ENCODE measurements at regions not wholly inside any gene's neighbourhood (a gene's known extent, or its start where the extent isn't known, plus 50 kb on each side); places are given as distances from the start of the nearest gene placed in this dataset.

DNA sequence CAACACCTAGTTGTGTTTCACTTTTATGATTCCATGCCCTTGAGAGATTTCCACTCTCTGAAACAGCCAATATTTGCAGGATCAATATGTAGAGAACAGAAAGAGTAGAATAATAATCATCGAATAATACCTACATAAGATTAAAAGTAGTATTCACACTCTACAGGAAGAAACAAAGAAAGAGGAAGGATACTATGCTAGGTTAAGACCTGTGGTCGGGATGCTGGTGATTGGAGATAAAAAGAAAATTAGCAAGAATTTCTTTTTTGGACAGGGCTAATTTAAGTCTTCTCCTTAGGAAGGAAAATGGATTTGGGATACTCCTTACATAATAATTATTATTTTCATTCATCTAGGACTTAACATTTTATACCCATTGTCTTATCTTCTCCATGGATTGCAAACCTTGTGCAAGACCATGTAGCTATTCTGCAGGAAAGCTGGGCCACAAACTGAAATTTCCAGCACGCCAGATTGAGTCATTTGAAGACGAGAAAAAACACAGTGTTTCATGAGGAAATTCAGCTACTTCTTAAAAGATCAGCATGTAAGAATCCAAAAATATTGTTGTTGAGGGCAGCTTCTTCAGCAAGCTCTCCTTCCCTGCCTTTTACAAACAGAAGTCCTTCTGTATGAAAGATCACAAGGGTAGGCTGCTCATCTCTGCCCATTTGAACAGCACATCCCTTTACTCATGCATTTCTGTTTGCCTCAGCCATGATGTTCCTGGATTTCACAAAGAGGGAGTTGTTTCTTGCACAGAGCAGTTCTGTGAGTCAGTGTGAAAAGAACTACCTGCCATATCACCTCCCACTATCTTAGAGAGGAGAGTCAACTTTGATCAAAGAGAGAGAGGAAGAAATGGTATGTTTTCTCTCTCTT, 90.7 kb downstream of the FAM76B start:
- peak overlapping the region; percentile 67 for H3K27ac Mint-ChIP-seq (ENCODE audit: unreplicated experiment)
- no peaks in the 10 kb centered on the region for H3K36me3 Mint-ChIP-seq (ENCODE audit: low read depth)
- TF ChIP-seq, protein P1, sequence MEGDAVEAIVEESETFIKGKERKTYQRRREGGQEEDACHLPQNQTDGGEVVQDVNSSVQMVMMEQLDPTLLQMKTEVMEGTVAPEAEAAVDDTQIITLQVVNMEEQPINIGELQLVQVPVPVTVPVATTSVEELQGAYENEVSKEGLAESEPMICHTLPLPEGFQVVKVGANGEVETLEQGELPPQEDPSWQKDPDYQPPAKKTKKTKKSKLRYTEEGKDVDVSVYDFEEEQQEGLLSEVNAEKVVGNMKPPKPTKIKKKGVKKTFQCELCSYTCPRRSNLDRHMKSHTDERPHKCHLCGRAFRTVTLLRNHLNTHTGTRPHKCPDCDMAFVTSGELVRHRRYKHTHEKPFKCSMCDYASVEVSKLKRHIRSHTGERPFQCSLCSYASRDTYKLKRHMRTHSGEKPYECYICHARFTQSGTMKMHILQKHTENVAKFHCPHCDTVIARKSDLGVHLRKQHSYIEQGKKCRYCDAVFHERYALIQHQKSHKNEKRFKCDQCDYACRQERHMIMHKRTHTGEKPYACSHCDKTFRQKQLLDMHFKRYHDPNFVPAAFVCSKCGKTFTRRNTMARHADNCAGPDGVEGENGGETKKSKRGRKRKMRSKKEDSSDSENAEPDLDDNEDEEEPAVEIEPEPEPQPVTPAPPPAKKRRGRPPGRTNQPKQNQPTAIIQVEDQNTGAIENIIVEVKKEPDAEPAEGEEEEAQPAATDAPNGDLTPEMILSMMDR (IDR thresholded peaks at IDR 0.05), result no peak
- no peak overlapping the region for H3K4me3 Mint-ChIP-seq (ENCODE audit: unreplicated experiment)
- no peaks in the 10 kb centered on the region for H3K9me3 Mint-ChIP-seq (ENCODE audit: low read depth)
- DNase-seq (ENCODE audit: low spot score), result no peak
- no peaks in the 10 kb centered on the region for H3K27me3 Mint-ChIP-seq (ENCODE audit: low read depth)
- H3K4me1 Mint-ChIP-seq (ENCODE audit: low read depth), result peaks cover 44% of the 10 kb centered on the region

DNA sequence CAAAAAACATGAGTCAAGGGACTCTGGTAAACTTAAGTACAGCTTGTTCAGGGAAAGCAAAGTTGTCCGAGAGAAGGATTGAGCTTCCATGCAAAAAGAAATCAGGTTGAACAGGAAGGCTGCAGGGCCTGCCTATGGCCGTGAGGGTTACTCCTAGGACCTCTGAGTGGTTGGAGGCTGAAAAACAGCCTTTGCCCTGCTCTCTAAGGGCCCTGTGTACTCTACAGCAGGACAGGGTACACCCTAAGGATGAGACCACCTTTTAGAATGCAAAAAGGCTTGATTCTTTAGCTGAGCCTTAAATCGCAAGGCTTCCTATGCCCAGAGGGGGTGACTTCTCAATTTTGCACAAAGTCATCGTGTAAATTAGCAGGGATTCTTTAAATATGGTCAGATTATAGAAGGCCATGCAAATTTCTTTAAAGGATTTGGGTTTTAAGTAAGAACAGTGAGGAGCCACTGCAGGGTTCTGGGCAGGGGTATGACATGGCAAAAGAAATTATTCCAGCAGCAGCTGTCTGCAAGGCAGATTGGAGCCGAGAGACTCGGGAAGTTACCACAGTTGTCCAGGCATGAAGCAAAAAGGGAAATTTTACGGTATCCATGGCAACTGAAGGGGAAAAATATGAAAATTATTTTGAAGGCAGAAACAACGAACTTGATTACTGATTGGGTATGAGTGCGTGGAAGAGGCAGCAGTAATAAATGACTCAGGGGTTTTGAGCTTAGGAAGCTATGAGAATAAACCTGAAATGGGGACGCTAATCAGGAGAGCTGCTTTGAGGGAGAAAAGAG, 91.8 kb downstream of the FAM76B start:
- TF ChIP-seq, protein P1 (IDR thresholded peaks at IDR 0.05), result no peak
- DNase-seq (ENCODE audit: low spot score), result no peak
- no peaks in the 10 kb centered on the region for H3K36me3 Mint-ChIP-seq (ENCODE audit: low read depth)
- H3K27ac Mint-ChIP-seq (ENCODE audit: unreplicated experiment), result no peak overlapping the region
- H3K4me3 Mint-ChIP-seq (ENCODE audit: unreplicated experiment), result no peak overlapping the region
- H3K27me3 Mint-ChIP-seq (ENCODE audit: low read depth), result no peaks in the 10 kb centered on the region
- no peaks in the 10 kb centered on the region for H3K9me3 Mint-ChIP-seq (ENCODE audit: low read depth)
- H3K4me1 Mint-ChIP-seq (ENCODE audit: low read depth), result peaks cover 44% of the 10 kb centered on the region

DNA sequence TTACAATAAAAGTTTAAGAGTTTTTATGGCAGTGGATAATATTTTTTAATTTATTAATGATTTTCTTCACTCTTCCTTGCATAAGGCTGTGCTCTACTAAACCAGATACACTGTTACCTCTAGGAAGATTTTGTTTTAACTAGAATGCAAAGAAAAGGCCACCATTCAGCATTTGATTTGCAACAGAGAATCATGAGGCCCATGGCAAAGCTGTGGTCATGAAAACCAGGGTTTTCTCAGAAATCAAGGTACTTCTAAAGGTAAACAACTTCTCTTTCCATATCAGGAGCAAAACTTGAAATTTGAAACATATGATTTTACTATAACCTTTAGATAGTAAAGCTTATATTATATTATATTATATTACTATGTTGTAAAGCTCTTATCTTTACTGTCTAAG, 94.4 kb downstream of the FAM76B start:
- Mint-ChIP-seq H3K9me3 (ENCODE audit: low read depth) (no peaks in the 10 kb centered on the region), H3K36me3 (ENCODE audit: low read depth) (no peaks in the 10 kb centered on the region), H3K4me3 (ENCODE audit: unreplicated experiment) (no peak overlapping the region), H3K4me1 (ENCODE audit: low read depth) (peaks cover 30% of the 10 kb centered on the region), H3K27me3 (ENCODE audit: low read depth) (no peaks in the 10 kb centered on the region), H3K27ac (ENCODE audit: unreplicated experiment) (no peak overlapping the region)
- TF ChIP-seq, protein P1 (IDR thresholded peaks at IDR 0.05), result no peak
- no peak for DNase-seq (ENCODE audit: low spot score)

DNA sequence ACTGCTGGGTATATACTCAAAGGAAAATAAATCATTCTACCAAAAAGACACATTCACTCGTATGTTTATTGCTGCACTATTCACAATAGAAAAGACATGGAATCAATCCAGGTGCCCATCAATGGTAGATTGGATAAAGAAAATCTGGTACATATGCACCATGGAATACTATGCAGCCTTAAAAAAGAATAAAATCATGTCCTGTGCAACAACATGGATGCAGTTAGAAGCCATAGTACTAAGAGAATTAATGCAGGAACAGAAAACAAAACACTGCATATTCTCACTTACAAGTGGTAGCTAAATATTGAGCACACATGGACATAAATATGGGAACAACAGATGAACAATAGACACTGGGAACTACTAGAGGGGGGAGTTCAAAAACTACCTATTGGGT, 96.3 kb downstream of the FAM76B start:
- DNase-seq (ENCODE audit: low spot score), result no peak
- Mint-ChIP-seq H3K27ac (ENCODE audit: unreplicated experiment) (no peak overlapping the region), H3K27me3 (ENCODE audit: low read depth) (no peaks in the 10 kb centered on the region), H3K4me1 (ENCODE audit: low read depth) (peaks cover 11% of the 10 kb centered on the region), H3K4me3 (ENCODE audit: unreplicated experiment) (no peak overlapping the region), H3K36me3 (ENCODE audit: low read depth) (peaks cover 2% of the 10 kb centered on the region), H3K9me3 (ENCODE audit: low read depth) (no peaks in the 10 kb centered on the region)
- TF ChIP-seq, protein P1 (IDR thresholded peaks at IDR 0.05), result no peak

DNA sequence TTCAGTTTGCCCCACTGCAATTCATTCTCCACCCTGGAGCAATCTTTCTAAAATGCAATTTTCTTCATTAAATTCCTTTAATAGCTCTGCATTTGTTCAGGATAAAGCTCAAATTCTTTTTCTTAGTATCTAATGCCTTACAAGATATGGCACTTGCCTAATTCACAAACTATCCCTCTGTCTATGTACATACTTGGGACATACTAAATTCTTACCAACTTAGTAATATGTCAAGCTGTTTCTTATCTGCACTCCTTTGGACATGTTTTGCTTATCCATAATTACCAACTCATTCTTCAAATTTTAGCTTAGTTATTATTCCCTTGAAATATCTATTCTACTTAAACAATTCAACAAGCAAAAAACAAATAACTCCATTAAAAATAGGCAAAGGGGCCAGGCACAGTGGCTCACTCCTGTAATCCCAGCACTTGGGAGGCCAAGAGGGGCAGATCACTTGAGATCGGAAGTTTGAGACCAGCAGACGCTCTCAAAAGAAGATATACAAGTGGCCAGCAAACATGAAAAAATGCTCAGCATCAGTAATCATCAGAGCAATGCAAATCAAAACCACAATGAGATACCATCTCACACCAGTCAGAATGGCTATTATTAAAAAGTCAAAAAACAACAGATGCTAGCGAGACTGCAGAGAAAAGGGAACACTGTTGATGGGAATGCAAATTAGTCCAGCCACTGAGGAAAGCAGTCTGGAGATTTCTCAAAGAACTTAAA, 96.9 kb downstream of the FAM76B start:
- DNase-seq (ENCODE audit: low spot score), result no peak
- no peak overlapping the region for H3K4me3 Mint-ChIP-seq (ENCODE audit: unreplicated experiment)
- TF ChIP-seq, protein P1 (IDR thresholded peaks at IDR 0.05), result no peak
- H3K27me3 Mint-ChIP-seq (ENCODE audit: low read depth), result no peaks in the 10 kb centered on the region
- H3K27ac Mint-ChIP-seq (ENCODE audit: unreplicated experiment), result peak overlapping the region; percentile 65
- peaks cover 5% of the 10 kb centered on the region for H3K4me1 Mint-ChIP-seq (ENCODE audit: low read depth)
- no peaks in the 10 kb centered on the region for H3K9me3 Mint-ChIP-seq (ENCODE audit: low read depth)
- peaks cover 2% of the 10 kb centered on the region for H3K36me3 Mint-ChIP-seq (ENCODE audit: low read depth)

Measured in chondrocyte (in vitro differentiated cells).